IMR-90 (cell line): ENCODE measurements at regions not wholly inside any gene's neighbourhood (a gene's known extent, or its start where the extent isn't known, plus 50 kb on each side); places are given as distances from the start of the nearest gene placed in this dataset.

Experiments used
- ATAC-seq: fragments of 200-7000 bp; cut with Tn5 transposase; 2 replicates; pipeline ENCODE4 v1.9.1; 2020; ENCODE audit warnings: low read depth, mild to moderate bottlenecking, moderate library complexity
- BruUV-seq: library from RNA; stranded (reverse); fragments of 400-500 nt; replicated peaks from 2 replicates; lab custom pipeline; 2021; lab: Mats Ljungman, UMichigan
- CTCF ChIA-PET: fragments of 300-600 bp; formaldehyde crosslinking; extraction: SDS; loops from one replicate; lab custom pipeline; 2021; ENCODE audit warnings: antibody characterized with exemption; lab: Yijun Ruan, JAX
- POLR2A ChIA-PET: fragments of 300-600 bp; sonication (Branson Sonifier 250); formaldehyde crosslinking; loops from one replicate; lab custom pipeline; 2022; ENCODE audit warnings: antibody characterized with exemption; ENCODE audit not compliant: unreplicated experiment; lab: Charles Lee
- DNase-seq: peaks from one replicate; pipeline ENCODE4 v3.0.0; 2013
- H2AFZ ChIP-seq: replicated peaks from 2 replicates; pipeline ENCODE3; 2013; ENCODE audit warnings: low read length, mild to moderate bottlenecking; ENCODE audit not compliant: poor library complexity
- H2AK5ac ChIP-seq: 2 replicates; pipeline ENCODE4 v1.6.1; 2013; ENCODE audit warnings: low read depth, low read length, inconsistent platforms
- H2AK9ac ChIP-seq: replicated peaks from 2 replicates; pipeline ENCODE3; 2013; ENCODE audit warnings: mild to moderate bottlenecking, low read depth, low read length, moderate library complexity; ENCODE audit not compliant: poor library complexity
- H2BK120ac ChIP-seq: 2 replicates; pipeline ENCODE4 v1.6.1; 2013; ENCODE audit warnings: low read depth, low read length, inconsistent platforms
- H2BK15ac ChIP-seq: 3 replicates; pipeline ENCODE4 v1.6.1; 2013; ENCODE audit warnings: low read depth, low read length, inconsistent platforms
- H2BK20ac ChIP-seq: 2 replicates; pipeline ENCODE4 v1.6.1; 2013; ENCODE audit warnings: low read depth, mild to moderate bottlenecking, inconsistent platforms, low read length, moderate library complexity
- H2BK5ac ChIP-seq: 2 replicates; pipeline ENCODE4 v1.6.1; 2013; ENCODE audit warnings: mild to moderate bottlenecking, low read depth, low read length, inconsistent platforms; ENCODE audit not compliant: poor library complexity, severe bottlenecking
- H3K14ac ChIP-seq: replicated peaks from 2 replicates; pipeline ENCODE4 v1.6.1; 2013; ENCODE audit warnings: low read depth, low read length, inconsistent platforms
- H3K18ac ChIP-seq: 2 replicates; pipeline ENCODE4 v1.6.1; 2013; ENCODE audit warnings: low read depth, low read length, control low read depth
- H3K23ac ChIP-seq: 2 replicates; pipeline ENCODE4 v1.6.1; 2013; ENCODE audit warnings: low read depth, low read length, inconsistent platforms
- H3K27ac ChIP-seq: 2 replicates; pipeline ENCODE4 v1.5.1; 2013; ENCODE audit warnings: mild to moderate bottlenecking, control low read depth, low read length; ENCODE audit not compliant: insufficient read depth
- H3K27me3 ChIP-seq: 2 replicates; pipeline ENCODE4 v1.6.1; 2013; ENCODE audit warnings: low read length; ENCODE audit not compliant: control insufficient read depth, insufficient read depth
- H3K36me3 ChIP-seq: 2 replicates; pipeline ENCODE4 v1.6.1; 2013; ENCODE audit warnings: low read length, mixed read lengths; ENCODE audit not compliant: control insufficient read depth, insufficient read depth
- H3K4ac ChIP-seq: 2 replicates; pipeline ENCODE4 v1.6.1; 2013; ENCODE audit warnings: low read depth, low read length, inconsistent platforms
- H3K4me1 ChIP-seq: 2 replicates; pipeline ENCODE4 v1.6.1; 2013; ENCODE audit warnings: low read length, mixed read lengths; ENCODE audit not compliant: control insufficient read depth, insufficient read depth
- H3K4me2 ChIP-seq: 2 replicates; pipeline ENCODE4 v1.6.1; 2013; ENCODE audit warnings: low read depth, mild to moderate bottlenecking, control low read depth, low read length, moderate library complexity
- H3K4me3 ChIP-seq: 2 replicates; pipeline ENCODE4 v1.5.1; 2013; ENCODE audit warnings: low read depth, mild to moderate bottlenecking, control low read depth, low read length, moderate library complexity; ENCODE audit not compliant: insufficient read depth
- H3K56ac ChIP-seq: 2 replicates; pipeline ENCODE4 v1.6.1; 2013; ENCODE audit warnings: low read length, inconsistent platforms; ENCODE audit not compliant: insufficient read depth; ENCODE audit errors: extremely low read depth
- H3K79me1 ChIP-seq, 2 experiments: 2 replicates each; pipeline ENCODE4 v1.6.1; 2013; ENCODE audit warnings: low read length in 2 of 2, inconsistent platforms in 1 of 2, low read depth in 1 of 2
- H3K9ac ChIP-seq: 2 replicates; pipeline ENCODE4 v1.6.1; 2013; ENCODE audit warnings: low read depth, low read length, control low read depth
- H3K9me1 ChIP-seq: 2 replicates; pipeline ENCODE4 v1.6.1; 2013; ENCODE audit warnings: low read length, inconsistent platforms; ENCODE audit not compliant: insufficient read depth
- H3K9me3 ChIP-seq: 2 replicates; pipeline ENCODE4 v1.6.1; 2013; ENCODE audit warnings: low read length; ENCODE audit not compliant: control insufficient read depth, insufficient read depth
- H4K20me1 ChIP-seq: 2 replicates; pipeline ENCODE4 v1.6.1; 2013; ENCODE audit warnings: low read length, inconsistent platforms; ENCODE audit not compliant: insufficient read depth
- H4K5ac ChIP-seq: 2 replicates; pipeline ENCODE4 v1.6.1; 2013; ENCODE audit warnings: mild to moderate bottlenecking, low read depth, low read length, control low read depth
- H4K8ac ChIP-seq, 2 experiments: 2 replicates each; pipeline ENCODE4 v1.6.1; 2013; ENCODE audit warnings: low read depth in 2 of 2, low read length in 2 of 2, control low read depth in 1 of 2, inconsistent platforms in 1 of 2
- H4K91ac ChIP-seq: 2 replicates; pipeline ENCODE4 v1.6.1; 2013; ENCODE audit warnings: low read depth, low read length, inconsistent platforms; ENCODE audit not compliant: insufficient read depth
- CEBPB ChIP-seq: IDR thresholded peaks from 2 replicates; pipeline ENCODE4 v1.6.1; 2012; ENCODE audit warnings: low read depth, low read length, improper control_type of control experiment
- MXI1 ChIP-seq: IDR thresholded peaks from 2 replicates; pipeline ENCODE4 v1.6.1; 2012; ENCODE audit warnings: low read depth, mild to moderate bottlenecking, low read length, moderate library complexity, borderline replicate concordance
- WGBS, 2 experiments: methylation state at CpG; one replicate each; pipeline versions ENCODE4 v1.1.5 to v1.1.7; 2013; ENCODE audit warnings: missing lambda C conversion rate in 2 of 2; ENCODE audit not compliant: insufficient read length in 1 of 2; ENCODE audit errors: extremely low coverage in 2 of 2; 5-methylcytosine and 5-hydroxymethylcytosine counted together
- dilution Hi-C: fragments of 300-500 bp; cut with HindIII; formaldehyde crosslinking; loops from one replicate; pipeline ENCODE4 v1.14.3; 2018; ENCODE audit warnings: low sequenced_read_pairs; ENCODE audit not compliant: unreplicated experiment
- in situ Hi-C: fragments of 300-500 bp; cut with MboI; formaldehyde crosslinking; loops from 3 replicates; pipeline ENCODE4 v1.14.3; 2019; ENCODE audit warnings: low sequenced_read_pairs, inconsistent platforms, mixed read lengths
- intact Hi-C: fragments of 100-400 bp; cut with micrococcal nuclease; formaldehyde crosslinking; loops from 2 replicates; pipeline ENCODE4 v1.10.0; 2022

GRCh38 chr18:37975446-37975845 is 409.8 kb upstream of the CELF4 start:
- in situ Hi-C loops, result no loop called here
- dilution Hi-C loops, result no loop called here

More at GRCh38 chr18:37975446-37975845, 409.8 kb upstream of the CELF4 start:
- H4K5ac ChIP-seq, result no peak overlapping the region
- no peak overlapping the region for H3K4me2 ChIP-seq
- H3K9ac ChIP-seq, result no peak overlapping the region
- H3K9me1 ChIP-seq, result no peaks in the 10 kb centered on the region
- no peak overlapping the region for H4K8ac ChIP-seq
- DNase-seq (no peak), ATAC-seq (no peak)
- TF ChIP-seq CEBPB (no peak), MXI1 (no peak)
- BruUV-seq, result no TSS peak
- H2AFZ ChIP-seq, result no peak overlapping the region
- H4K91ac ChIP-seq, result no peak overlapping the region
- no peak overlapping the region for H3K18ac ChIP-seq
- H3K4me1 ChIP-seq, result no peaks in the 10 kb centered on the region
- POLR2A ChIA-PET, result no interaction called here
- no peak overlapping the region for H2BK120ac ChIP-seq
- H3K79me1 ChIP-seq, result no peaks in the 10 kb centered on the region
- peaks cover 4% of the 10 kb centered on the region for H3K9me3 ChIP-seq
- H3K36me3 ChIP-seq, result no peaks in the 10 kb centered on the region
- H2BK15ac ChIP-seq, result no peak overlapping the region
- H2BK5ac ChIP-seq, result no peak overlapping the region
- no peak overlapping the region for H3K23ac ChIP-seq
- no CpG with 5 or more reads among the region's 1 CpG for WGBS, 2 experiments
- no peaks in the 10 kb centered on the region for H3K27me3 ChIP-seq
- H2AK9ac ChIP-seq, result no peak overlapping the region
- no peak overlapping the region for H2AK5ac ChIP-seq
- H4K20me1 ChIP-seq, result no peaks in the 10 kb centered on the region
- H3K56ac ChIP-seq, result no peak overlapping the region
- no peak overlapping the region for H3K14ac ChIP-seq
- CTCF ChIA-PET, result no interaction called here
- no peak overlapping the region for H2BK20ac ChIP-seq
- no peak overlapping the region for H3K4ac ChIP-seq
- H3K4me3 ChIP-seq, result no peak overlapping the region
- H3K27ac ChIP-seq, result no peak overlapping the region
- intact Hi-C loops, result no loop called here
